Suprapubic skin (tissue), 4 donors: ENCODE measurements at regions not wholly inside any gene's neighbourhood (a gene's known extent, or its start where the extent isn't known, plus 50 kb on each side); places are given as distances from the start of the nearest gene placed in this dataset.

Source experiments
- EP300 ChIP-seq: sonication (generic); formaldehyde crosslinking; IDR thresholded peaks from one replicate; pipeline ENCODE4 v1.6.1; 2017; ENCODE audit warnings: antibody characterized with exemption
- POLR2A ChIP-seq, 2 donors: fragments of 450-650 bp; IDR thresholded peaks; one replicate each; pipeline ENCODE4 v1.6.1; 2017; ENCODE audit warnings: antibody characterized with exemption in 2 of 2, mild to moderate bottlenecking in 2 of 2, moderate library complexity in 2 of 2
- POLR2AphosphoS5 ChIP-seq, 3 donors: sonication (generic); formaldehyde crosslinking; IDR thresholded peaks; one replicate each; pipeline ENCODE4 v1.6.1; 2017; ENCODE audit warnings: antibody characterized with exemption in 3 of 3
- TF ChIP-seq, protein P1 (sequence below), 2 donors: fragments of 200-600 bp in 1 of 2; fragments of 450-650 bp in 1 of 2; sonication (generic) in 1 of 2; IDR thresholded peaks; one replicate each; pipeline ENCODE4 v1.5.1; 2016 to 2019; ENCODE audit warnings: antibody characterized with exemption in 2 of 2, mild to moderate bottlenecking in 1 of 2, moderate library complexity in 1 of 2

DNA sequence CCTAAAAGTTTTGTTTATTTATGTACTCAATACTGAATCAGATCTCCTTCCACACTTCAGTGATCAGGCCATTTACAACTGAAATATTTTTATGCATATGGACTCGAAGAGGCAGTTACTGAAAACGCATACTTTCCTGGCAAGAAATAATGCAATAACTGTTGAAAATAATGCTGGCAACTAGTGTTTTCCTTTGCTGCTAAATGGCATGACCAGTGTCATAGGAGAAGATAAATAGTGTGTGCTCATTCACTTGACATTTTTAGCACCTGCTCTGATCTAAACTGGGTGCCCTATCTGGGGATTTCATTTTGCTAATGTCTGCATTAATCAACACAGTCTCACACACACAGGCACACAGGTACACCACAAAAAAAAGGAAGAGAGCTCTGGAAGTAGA lies 695.2 kb downstream of the TUSC7 start:
- TF ChIP-seq, protein P1, sequence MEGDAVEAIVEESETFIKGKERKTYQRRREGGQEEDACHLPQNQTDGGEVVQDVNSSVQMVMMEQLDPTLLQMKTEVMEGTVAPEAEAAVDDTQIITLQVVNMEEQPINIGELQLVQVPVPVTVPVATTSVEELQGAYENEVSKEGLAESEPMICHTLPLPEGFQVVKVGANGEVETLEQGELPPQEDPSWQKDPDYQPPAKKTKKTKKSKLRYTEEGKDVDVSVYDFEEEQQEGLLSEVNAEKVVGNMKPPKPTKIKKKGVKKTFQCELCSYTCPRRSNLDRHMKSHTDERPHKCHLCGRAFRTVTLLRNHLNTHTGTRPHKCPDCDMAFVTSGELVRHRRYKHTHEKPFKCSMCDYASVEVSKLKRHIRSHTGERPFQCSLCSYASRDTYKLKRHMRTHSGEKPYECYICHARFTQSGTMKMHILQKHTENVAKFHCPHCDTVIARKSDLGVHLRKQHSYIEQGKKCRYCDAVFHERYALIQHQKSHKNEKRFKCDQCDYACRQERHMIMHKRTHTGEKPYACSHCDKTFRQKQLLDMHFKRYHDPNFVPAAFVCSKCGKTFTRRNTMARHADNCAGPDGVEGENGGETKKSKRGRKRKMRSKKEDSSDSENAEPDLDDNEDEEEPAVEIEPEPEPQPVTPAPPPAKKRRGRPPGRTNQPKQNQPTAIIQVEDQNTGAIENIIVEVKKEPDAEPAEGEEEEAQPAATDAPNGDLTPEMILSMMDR (IDR thresholded peaks at IDR 0.05), result no peak
- TF ChIP-seq POLR2AphosphoS5 (IDR thresholded peaks at IDR 0.05) (no peak), POLR2A (IDR thresholded peaks at IDR 0.05) (no peak), EP300 (no peak)
